EL (cell line): ENCODE measurements at regions not wholly inside any gene's neighbourhood (a gene's known extent, or its start where the extent isn't known, plus 50 kb on each side); places are given as distances from the start of the nearest gene placed in this dataset.

Experiments used
- DNase-seq: peaks from one replicate; pipeline ENCODE4 v3.0.0-alpha.2; 2016

GRCh38 chrY:15415165-15415564 lies 890.8 kb downstream of the NLGN4Y start:
- DNase-seq = no peak

DNA sequence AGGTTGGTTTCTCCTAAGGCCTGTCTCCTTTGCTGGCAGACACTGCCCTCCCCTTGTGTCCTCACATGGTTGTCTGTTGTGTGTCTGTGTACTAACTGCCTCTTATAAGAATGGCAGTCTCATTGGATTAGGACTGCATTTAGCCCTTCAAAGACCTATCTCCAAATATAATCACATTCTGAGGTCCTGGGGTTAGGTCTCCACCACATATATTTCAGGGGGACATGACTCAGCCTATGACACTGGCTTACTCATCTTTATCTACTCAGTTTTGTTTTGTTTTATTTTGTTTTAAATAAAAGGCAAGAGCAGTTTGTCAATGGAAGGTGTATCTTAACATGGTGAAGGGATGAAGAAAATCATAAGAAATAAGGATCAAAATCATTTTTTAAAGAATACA lies 894.3 kb downstream of the NLGN4Y start:
- no peak for DNase-seq

DNA sequence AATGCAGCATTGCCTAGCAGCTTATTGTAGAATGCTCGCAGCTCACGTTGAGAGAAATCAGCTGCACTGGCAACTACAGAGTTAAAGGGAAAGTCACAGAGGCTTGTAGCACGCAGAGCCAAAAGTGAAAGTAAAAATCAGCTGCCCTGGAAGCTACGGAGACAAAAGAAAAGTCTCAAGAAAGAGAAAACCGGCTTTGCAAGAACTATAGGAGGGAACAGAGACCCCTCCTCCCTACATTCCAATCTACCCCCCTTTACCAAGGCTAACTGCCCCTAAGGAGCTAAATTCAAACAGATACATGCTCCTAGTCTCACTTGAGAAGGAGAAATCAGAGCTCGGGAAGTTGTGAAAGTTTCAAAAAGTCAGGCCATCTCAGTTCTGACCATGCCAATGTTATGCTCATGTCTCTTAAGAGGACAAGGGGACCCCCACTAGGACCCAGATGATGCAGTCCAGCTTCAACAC lies 900.4 kb downstream of the NLGN4Y start:
- peak; percentile 29 for DNase-seq

DNA sequence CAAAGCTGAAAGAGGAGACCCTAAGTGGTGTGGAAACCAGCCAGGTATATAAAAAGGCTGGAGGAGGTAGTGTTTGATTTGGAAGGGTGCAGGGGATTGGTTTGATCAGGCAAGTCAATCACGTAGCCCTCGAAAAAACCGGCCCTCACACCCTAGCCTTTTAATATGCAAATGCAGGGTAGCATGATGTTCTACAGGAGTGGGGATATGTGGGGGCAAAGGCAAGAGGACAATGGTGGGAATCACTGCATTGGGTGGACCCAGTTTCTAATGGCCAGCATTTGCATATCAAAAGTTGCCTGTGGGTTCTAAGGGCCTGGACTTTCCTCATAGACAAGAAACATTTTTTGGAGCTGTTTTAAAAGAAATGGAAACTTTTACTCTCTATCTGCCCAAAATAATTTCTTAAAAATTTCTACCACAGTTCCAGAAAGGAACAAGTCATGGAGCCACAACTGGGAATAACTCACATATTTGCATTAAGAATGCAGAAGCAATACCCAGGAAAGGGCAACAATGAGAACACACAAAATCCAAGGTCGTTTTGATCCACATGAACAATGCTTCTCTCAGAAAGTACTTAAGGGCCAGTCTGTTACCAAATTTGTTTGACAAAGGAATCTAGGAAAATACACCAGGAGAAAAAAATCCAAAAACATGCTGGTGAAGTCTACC lies 915.8 kb downstream of the NLGN4Y start:
- DNase-seq = no peak

DNA sequence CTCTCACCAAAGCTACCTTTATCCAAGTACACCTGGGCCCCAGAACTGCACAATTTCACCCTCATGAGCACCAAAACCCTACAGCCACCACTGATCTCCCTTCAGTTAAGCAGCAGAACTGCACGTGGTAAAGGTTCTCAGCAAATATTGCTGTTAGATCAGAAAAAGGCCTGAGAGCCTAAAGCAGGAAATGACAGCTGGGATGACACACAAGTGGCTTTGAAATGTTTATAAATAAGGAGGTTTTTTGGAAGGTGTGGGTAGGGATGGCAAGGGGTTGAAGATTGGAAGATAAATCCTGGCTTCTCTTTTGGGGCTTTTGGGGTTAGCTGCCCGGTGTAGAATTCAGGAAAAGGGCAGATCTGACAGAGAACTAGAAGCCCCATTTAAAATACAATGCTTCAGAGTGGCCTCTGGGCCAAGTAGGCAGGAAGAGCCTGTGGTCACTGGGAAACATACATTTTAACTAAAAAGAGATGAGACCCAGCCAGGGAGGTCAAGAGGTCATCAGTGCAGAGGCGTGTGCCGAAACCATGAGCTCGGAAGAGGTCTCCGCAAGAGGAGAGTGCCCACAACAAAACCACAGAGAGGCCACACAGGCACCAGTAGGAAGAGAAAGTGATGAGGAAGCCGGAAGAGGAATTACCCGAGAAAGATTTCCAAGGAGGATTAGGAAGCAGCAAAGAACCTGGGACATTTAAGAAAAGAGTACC lies 916.5 kb downstream of the NLGN4Y start:
- no peak for DNase-seq

DNA sequence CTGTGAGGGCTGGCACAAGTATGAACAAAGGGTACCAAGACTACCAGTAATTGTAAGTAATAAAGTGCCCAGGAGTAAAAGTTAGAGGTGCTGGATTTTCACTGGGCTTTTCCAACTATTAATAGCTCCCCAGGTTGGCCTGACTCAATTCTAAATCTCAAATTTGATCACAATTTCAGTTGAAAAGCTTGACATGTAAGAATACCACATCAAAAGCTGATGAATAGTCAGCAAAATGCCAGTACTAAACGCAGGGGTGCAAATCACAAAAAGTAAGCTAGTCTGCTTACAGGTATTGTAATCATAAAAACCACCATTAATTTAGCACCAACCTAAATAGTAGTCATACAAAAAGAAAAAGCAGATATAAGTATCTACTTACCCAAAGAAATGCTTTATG lies 917.5 kb downstream of the NLGN4Y start:
- no peak for DNase-seq

GRCh38 chrY:15445871-15446270 lies 921.5 kb downstream of the NLGN4Y start:
- no peak for DNase-seq

DNA sequence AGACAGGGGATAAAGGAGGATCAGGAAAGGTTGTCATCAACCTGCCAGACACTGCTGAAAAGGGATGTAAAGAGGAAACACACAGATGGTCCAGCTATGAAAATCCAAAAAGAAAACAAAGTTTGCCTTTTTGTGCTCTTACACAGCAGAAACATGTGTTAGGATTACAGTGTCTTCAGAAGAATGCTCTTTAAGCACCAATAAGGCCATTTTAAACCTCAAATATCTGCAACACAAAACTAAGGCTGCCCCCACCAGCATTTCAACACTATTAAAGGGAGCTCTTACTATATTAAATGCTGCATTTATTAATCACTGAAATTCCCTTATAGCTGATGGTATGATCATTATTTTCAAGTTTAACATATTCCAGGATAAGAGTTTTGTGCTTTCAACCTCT lies 922.5 kb downstream of the NLGN4Y start:
- no peak for DNase-seq

DNA sequence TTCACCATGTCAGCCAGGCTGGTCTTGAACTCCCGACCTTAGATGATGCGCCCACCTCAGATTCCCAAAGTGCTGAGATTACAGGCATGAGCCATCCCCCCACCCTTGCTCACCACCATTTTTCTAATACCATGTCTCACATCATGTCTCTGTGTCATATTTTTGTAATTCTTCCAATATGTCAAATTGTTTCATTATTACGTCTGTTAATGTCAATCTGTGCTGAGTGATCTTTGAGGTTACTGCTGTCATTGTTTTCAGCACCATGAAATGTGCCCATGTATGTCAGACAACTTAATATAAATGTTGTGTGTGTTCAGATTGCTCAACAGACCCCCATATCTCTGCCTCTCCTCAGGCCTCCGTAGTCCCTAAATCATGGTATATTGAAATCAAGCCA lies 923.6 kb downstream of the NLGN4Y start:
- no peak for DNase-seq

DNA sequence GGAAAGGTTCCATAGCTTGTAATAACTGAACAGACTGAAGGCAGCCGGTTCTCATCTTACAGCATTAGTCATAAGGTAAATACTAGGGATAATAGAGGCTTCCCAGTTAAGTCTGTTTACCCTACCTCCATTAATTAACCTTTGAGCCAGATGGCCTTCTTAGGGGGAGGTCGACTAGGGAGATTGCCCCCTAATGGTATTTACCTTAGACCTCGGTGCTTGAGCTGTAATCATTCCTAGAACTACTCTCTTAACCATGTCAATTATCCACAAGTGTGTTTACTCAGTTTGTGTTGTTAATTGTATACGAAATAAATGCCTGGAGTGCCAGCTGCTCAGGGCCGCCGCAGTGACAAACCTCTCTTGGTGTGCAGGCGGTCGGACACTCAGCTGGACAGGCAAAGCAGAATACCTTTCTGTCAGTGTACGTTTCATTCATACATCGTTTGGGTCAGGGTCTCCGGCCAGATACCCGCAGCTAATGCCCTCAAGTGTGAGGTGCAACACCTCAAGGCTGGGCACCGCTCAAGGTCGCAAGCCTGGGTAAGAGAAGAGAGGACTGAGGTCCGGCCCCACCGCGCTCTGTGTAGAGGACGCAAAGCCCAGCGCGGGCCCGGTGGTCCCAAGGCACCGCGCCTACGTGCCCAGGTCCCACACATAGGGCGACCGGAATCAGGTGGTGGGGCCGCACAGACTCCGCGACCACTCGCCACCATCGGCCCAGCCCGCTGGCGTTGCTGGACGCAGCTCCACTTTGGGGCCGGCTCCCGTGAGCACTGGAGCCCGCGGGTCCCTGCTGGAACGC lies 931.0 kb downstream of the NLGN4Y start:
- DNase-seq = no peak

DNA sequence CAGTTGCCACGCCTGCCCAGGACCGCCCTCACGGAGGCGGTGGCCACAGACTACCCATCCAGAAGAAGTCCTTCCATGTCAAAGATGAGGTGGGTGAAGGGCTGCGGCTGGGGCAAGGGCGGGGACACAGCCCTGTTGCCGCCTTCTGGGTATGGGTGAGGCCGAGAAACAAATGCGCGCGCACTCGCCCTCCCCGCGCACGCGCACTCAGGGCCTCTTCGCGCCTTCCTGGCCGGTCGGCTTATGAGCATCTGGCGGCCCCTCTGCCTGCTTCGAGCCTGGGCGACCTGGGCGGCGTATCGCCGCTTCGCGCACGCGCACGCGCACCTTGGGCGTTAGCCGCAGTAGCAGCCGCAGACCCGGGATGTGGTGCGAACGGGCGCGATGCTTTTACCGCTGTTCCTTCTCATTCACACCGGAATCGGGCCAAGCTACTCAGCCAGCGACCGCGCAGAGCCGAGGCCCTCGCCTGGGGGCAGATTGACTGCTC lies 931.7 kb downstream of the NLGN4Y start:
- DNase-seq = peak; percentile 44

- DNase-seq = no peak
Measured at GRCh38 chrY:15456491-15456890, 932.2 kb downstream of the NLGN4Y start.

DNA sequence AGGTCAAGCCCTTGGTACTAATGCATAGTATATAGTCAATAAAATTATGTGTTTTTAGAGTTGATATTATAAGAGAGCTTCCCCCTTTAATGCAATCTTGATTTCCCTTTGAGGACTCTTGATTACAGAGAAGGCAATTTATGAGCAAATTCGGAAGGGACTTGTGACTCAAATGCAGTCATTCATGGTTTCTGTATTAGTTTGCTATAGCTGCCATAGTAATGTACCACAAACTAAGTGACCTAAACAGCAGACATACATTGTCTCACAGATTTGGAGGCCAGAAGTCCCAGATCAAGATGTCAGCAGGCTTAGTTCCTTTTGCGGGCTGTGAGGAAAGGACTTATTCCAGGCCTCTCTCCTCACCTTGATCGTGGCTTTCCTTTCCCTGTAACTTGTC lies 933.4 kb downstream of the NLGN4Y start:
- DNase-seq = no peak

- DNase-seq = no peak
Measured at GRCh38 chrY:15458426-15458825, 934.1 kb downstream of the NLGN4Y start.

- DNase-seq = no peak
Measured at GRCh38 chrY:15465880-15466279, 941.6 kb downstream of the NLGN4Y start.

DNA sequence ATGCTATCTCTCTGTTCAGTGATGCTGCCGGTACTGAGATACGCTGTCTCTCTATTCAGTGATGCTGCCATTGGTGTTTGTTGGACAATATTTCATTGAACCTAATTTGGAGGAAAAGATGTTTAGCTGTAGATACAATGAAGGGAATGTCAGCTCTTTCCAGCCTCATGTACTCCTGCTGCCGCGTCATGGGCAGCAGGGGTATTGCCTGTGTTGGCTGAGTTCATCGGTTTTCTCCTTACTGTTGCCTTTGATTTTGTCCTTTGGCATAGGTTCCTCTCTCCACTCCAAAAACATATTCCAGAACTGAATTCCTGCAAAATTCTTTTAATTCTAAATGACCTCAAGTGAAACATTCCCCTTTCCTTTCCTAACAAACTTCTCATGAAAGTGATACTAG lies 942.6 kb downstream of the NLGN4Y start:
- no peak for DNase-seq

- DNase-seq = no peak
Measured at GRCh38 chrY:15468091-15468490, 943.8 kb downstream of the NLGN4Y start.

GRCh38 chrY:15471371-15471770 lies 947.0 kb downstream of the NLGN4Y start:
- DNase-seq = peak; percentile 0

DNA sequence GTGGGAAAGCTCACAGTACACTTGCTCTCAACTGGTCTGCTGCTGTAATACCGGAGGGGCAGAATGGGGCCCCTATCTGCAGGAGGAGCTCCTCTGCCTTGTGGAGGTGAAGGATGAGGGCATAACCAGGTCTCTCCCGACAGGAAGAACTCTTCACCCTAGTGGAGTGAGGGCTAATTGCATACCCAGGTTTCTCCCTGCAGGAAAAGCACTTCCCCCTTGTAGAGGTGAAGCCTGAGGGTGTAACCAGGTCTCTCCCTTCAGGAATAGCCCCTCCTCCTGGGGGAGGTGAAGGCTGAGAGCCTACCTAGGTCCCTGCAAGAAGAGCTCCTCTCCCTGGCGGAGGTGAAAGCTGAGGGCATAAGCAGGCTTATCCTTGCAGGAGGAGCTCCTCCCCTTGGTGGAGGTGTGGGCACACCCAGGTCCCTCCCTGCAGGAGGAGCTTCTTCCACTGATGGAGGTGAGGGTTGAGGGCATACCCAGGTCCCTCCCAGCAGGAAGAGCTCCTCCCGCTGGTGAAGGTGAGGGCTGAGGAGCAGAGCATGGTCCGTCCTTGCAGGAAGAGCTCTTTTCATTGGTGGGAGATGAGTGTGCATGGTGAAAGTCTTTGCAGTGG lies 954.1 kb downstream of the NLGN4Y start:
- no peak for DNase-seq

GRCh38 chrY:15500536-15500935 lies 976.2 kb downstream of the NLGN4Y start:
- no peak for DNase-seq

DNA sequence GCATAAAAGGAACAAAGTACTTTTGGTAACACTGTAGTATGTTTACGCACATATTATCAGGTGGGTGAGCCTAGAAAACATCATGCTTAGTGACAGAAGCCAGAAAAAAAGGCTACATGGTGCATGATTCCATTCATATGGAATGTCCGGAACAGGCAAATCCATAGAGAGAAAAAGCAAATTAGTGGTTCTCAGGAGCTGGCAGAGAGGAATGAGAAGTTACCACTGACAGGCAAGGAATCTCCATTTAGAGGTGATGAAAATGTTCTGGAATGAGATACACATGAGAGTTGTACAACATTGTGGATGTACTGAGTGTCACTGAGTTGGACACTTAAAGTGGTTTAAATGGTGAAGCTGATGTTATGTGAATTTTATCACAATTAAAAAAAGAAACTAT lies 976.9 kb downstream of the NLGN4Y start:
- DNase-seq = no peak

DNA sequence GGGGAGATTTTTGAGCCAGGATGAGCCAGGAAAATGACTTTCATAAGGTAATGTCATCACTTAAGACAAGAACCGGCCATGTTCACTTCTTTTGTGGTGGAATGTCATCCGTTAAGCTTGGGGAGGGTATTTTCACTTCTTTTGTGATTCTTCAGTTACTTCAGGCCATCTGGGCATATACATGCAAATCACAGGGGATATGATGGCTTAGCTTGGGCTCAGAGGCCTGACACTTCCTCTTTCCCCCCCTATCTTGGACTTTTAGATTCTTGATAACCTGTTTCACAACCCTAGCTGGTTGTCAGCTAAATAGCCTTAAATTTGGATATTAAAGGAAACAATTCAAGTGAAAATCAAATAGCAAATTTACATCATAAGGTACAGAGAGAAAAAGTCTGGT lies 986.0 kb downstream of the NLGN4Y start:
- DNase-seq = no peak

DNA sequence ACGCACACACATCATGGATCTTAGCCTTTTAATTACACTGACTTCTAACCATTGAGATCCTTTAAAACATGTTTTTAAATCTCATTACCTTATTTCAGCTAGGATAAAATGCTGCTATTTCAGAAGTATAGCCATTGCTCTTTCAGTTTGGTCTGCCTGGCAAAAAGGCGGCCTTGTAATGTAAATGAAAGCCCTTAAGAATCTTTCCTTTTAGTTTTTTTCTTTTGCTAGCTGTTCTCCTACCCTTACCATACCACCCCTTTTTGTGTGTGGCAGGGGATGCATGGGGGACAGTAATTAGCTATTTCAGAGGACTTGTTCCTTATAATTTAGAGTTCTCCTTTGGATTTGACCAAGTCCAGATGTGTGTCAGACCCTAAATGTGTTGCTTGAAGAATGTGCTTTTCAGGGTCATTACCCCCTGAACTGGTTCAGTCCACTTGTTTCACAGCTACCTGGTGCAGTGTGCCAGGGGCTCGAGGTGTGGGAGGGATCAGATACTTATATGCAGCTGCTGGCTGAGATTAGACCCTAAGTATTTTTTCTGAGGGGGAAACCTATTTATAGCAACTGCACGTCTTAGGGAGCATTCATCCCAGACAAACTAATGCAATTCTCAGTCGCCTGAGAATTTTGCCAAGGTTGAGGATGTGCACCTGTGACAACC lies 986.8 kb downstream of the NLGN4Y start:
- no peak for DNase-seq
